KMS-11 (cell line): ENCODE measurements at regions not wholly inside any gene's neighbourhood (a gene's known extent, or its start where the extent isn't known, plus 50 kb on each side); places are given as distances from the start of the nearest gene placed in this dataset.

Source experiments
- H2AFZ ChIP-seq: fragments of 200-600 bp; sonication (generic); 2 replicates; pipeline ENCODE4 v1.6.1; 2016; ENCODE audit warnings: antibody characterized with exemption, mixed run types, low read depth
- H3K27ac ChIP-seq: fragments of 200-600 bp; sonication (generic); 2 replicates; pipeline ENCODE4 v1.6.1; 2016; ENCODE audit warnings: mild to moderate bottlenecking, mixed run types
- H3K27me3 ChIP-seq: fragments of 200-600 bp; sonication (generic); 2 replicates; pipeline ENCODE4 v1.6.1; 2017; ENCODE audit warnings: mild to moderate bottlenecking, low read depth, mixed run types, moderate library complexity; ENCODE audit not compliant: insufficient read depth
- H3K36me3 ChIP-seq: fragments of 200-600 bp; sonication (generic); 2 replicates; pipeline ENCODE4 v1.6.1; 2017; ENCODE audit warnings: mild to moderate bottlenecking, mixed run types; ENCODE audit not compliant: insufficient read depth
- H3K4me1 ChIP-seq: fragments of 200-600 bp; sonication (generic); 2 replicates; pipeline ENCODE4 v1.6.1; 2016; ENCODE audit warnings: mild to moderate bottlenecking, low read depth, mixed run types; ENCODE audit not compliant: poor library complexity, severe bottlenecking
- H3K4me2 ChIP-seq: fragments of 200-600 bp; sonication (generic); 2 replicates; pipeline ENCODE4 v1.7.0; 2016; ENCODE audit warnings: mild to moderate bottlenecking, mixed run types
- H3K4me3 ChIP-seq: fragments of 200-600 bp; sonication (generic); IDR thresholded peaks from 2 replicates; pipeline ENCODE4 v1.6.1; 2017; ENCODE audit warnings: low read depth, low read length, mixed read lengths; ENCODE audit not compliant: insufficient read depth
- H3K79me2 ChIP-seq: fragments of 200-600 bp; sonication (generic); 2 replicates; pipeline ENCODE4 v1.6.1; 2016; ENCODE audit warnings: low read depth, mixed run types; ENCODE audit not compliant: insufficient read depth
- H3K9ac ChIP-seq: fragments of 200-600 bp; sonication (generic); 2 replicates; pipeline ENCODE4 v1.6.1; 2016; ENCODE audit warnings: mild to moderate bottlenecking, mixed run types
- H4K20me1 ChIP-seq: fragments of 200-600 bp; sonication (generic); 2 replicates; pipeline ENCODE4 v1.6.1; 2016; ENCODE audit warnings: mild to moderate bottlenecking, mixed run types; ENCODE audit not compliant: insufficient read depth
- CTCF ChIP-seq: fragments of 200-600 bp; sonication (generic); conservative IDR thresholded peaks from 2 replicates; pipeline ENCODE4 v1.6.1; 2017; ENCODE audit warnings: low read depth, mild to moderate bottlenecking, antibody characterized with exemption, low read length, moderate library complexity, mixed read lengths

GRCh38 chr18:5630900-5631413 lies 87.2 kb upstream of the EPB41L3 start:
- no peak overlapping the region for H3K27ac ChIP-seq
- H3K4me3 ChIP-seq: no peak overlapping the region
- no peaks in the 10 kb centered on the region for H3K79me2 ChIP-seq
- no peaks in the 10 kb centered on the region; the same call in 1 of the 2 replicates for H3K27me3 ChIP-seq
- H3K9ac ChIP-seq: no peak overlapping the region
- H3K4me2 ChIP-seq: peak overlapping the region; percentile 48; the same call in 1 of the 2 replicates
- H2AFZ ChIP-seq: peak overlapping the region; percentile 92
- H3K36me3 ChIP-seq: no peaks in the 10 kb centered on the region
- H4K20me1 ChIP-seq: no peaks in the 10 kb centered on the region
- TF ChIP-seq CTCF: no peak
- H3K4me1 ChIP-seq: peaks cover 5% of the 10 kb centered on the region

- no peak for TF ChIP-seq CTCF
- Histone ChIP-seq H3K27me3 (no peaks in the 10 kb centered on the region; the same call in 1 of the 2 replicates), H3K9ac (peak overlapping the region; percentile 50; the same call in 1 of the 2 replicates), H2AFZ (peak overlapping the region; percentile 92), H3K36me3 (no peaks in the 10 kb centered on the region), H3K4me3 (no peak overlapping the region), H3K4me2 (peak overlapping the region; percentile 92), H3K27ac (no peak overlapping the region), H3K4me1 (peaks cover 5% of the 10 kb centered on the region), H3K79me2 (no peaks in the 10 kb centered on the region), H4K20me1 (no peaks in the 10 kb centered on the region)
Measured at GRCh38 chr18:5630057-5630899, 86.5 kb upstream of the EPB41L3 start.

GRCh38 chr18:5628512-5629255 lies 84.9 kb upstream of the EPB41L3 start:
- Histone ChIP-seq H3K79me2 (no peaks in the 10 kb centered on the region), H4K20me1 (no peaks in the 10 kb centered on the region), H3K36me3 (no peaks in the 10 kb centered on the region), H3K4me3 (no peak overlapping the region), H3K9ac (peak overlapping the region; percentile 50; the same call in 1 of the 2 replicates), H3K4me2 (peak overlapping the region; percentile 92), H3K27ac (no peak overlapping the region), H3K27me3 (no peaks in the 10 kb centered on the region; the same call in 1 of the 2 replicates), H3K4me1 (peaks cover 5% of the 10 kb centered on the region), H2AFZ (peak overlapping the region; percentile 92)
- no peak for TF ChIP-seq CTCF

GRCh38 chr18:5627776-5628511 lies 84.1 kb upstream of the EPB41L3 start:
- H3K9ac ChIP-seq: peak overlapping the region; percentile 50; the same call in 1 of the 2 replicates
- H3K27ac ChIP-seq: no peak overlapping the region
- TF ChIP-seq CTCF: no peak
- H3K4me3 ChIP-seq: no peak overlapping the region
- no peaks in the 10 kb centered on the region for H3K79me2 ChIP-seq
- H3K4me2 ChIP-seq: peak overlapping the region; percentile 80
- peaks cover 5% of the 10 kb centered on the region for H3K4me1 ChIP-seq
- H3K27me3 ChIP-seq: no peaks in the 10 kb centered on the region; the same call in 1 of the 2 replicates
- no peaks in the 10 kb centered on the region for H3K36me3 ChIP-seq
- H4K20me1 ChIP-seq: no peaks in the 10 kb centered on the region
- peak overlapping the region; percentile 92 for H2AFZ ChIP-seq
